ENCODE measurements at regions not wholly inside any gene's neighbourhood (a gene's known extent, or its start where the extent isn't known, plus 50 kb on each side); places are given as distances from the start of the nearest gene placed in this dataset.

- TF ChIP-seq, protein P1, sequence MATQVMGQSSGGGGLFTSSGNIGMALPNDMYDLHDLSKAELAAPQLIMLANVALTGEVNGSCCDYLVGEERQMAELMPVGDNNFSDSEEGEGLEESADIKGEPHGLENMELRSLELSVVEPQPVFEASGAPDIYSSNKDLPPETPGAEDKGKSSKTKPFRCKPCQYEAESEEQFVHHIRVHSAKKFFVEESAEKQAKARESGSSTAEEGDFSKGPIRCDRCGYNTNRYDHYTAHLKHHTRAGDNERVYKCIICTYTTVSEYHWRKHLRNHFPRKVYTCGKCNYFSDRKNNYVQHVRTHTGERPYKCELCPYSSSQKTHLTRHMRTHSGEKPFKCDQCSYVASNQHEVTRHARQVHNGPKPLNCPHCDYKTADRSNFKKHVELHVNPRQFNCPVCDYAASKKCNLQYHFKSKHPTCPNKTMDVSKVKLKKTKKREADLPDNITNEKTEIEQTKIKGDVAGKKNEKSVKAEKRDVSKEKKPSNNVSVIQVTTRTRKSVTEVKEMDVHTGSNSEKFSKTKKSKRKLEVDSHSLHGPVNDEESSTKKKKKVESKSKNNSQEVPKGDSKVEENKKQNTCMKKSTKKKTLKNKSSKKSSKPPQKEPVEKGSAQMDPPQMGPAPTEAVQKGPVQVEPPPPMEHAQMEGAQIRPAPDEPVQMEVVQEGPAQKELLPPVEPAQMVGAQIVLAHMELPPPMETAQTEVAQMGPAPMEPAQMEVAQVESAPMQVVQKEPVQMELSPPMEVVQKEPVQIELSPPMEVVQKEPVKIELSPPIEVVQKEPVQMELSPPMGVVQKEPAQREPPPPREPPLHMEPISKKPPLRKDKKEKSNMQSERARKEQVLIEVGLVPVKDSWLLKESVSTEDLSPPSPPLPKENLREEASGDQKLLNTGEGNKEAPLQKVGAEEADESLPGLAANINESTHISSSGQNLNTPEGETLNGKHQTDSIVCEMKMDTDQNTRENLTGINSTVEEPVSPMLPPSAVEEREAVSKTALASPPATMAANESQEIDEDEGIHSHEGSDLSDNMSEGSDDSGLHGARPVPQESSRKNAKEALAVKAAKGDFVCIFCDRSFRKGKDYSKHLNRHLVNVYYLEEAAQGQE (IDR thresholded peaks at IDR 0.05; ENCODE audit: unreplicated experiment) = no peak
- no peak for TF ChIP-seq NANOG (IDR thresholded peaks at IDR 0.05; ENCODE audit: borderline replicate concordance)
- TF ChIP-seq JUNB (IDR thresholded peaks at IDR 0.05; ENCODE audit: unreplicated experiment) = no peak
- TF ChIP-seq EZH2phosphoT487 (IDR thresholded peaks at IDR 0.05; ENCODE audit: unreplicated experiment) = no peak
- no peak for TF ChIP-seq POLR2AphosphoS5 (IDR thresholded peaks at IDR 0.05; ENCODE audit: low read depth)
These were observed 322.2 kb upstream of the DIO3 start (continued) for GRCh38 chr14:101239065-101239464.

DNA sequence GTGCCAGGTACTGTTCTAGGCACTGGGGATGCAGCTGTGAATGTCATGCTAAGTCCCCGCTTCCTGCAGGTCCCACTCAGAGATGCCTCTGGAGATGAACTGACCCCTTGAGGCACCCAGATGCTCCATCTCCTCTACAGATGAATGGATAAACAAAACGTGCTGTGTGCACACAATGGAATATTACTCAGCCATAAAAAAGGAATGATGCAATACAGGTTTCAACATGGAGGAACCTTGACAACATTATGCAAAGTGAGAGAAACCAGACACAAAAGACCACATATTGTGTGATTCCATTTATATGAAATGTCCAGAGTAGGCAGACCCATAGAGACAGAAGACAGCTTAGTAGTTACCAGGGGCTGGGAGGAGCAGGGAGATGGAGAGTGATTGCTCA is 320.1 kb upstream of the DIO3 start:
- no peak overlapping the region for H3K27ac ChIP-seq (ENCODE audit: low read depth)
- Mint-ChIP-seq H3K9me3 (no peaks in the 10 kb centered on the region; the same call in 2 of the 3 replicates), H3K36me3 (ENCODE audit: low read depth) (no peaks in the 10 kb centered on the region)
- TF ChIP-seq CTCF (conservative IDR thresholded peaks at IDR 0.05; ENCODE audit: low read depth in 2 of 2) (no peak), CREB1 (CRISPR knock-in tag; IDR thresholded peaks at IDR 0.05; ENCODE audit: low read depth) (no peak), ZNF462 (CRISPR knock-in tag; IDR thresholded peaks at IDR 0.05) (no peak), POLR2AphosphoS5 (IDR thresholded peaks at IDR 0.05; ENCODE audit: low read depth) (no peak), NANOG (IDR thresholded peaks at IDR 0.05; ENCODE audit: borderline replicate concordance) (no peak), JUNB (IDR thresholded peaks at IDR 0.05; ENCODE audit: unreplicated experiment) (no peak), EZH2phosphoT487 (IDR thresholded peaks at IDR 0.05; ENCODE audit: unreplicated experiment) (no peak), EZH2 (IDR thresholded peaks at IDR 0.05; ENCODE audit: low read depth, unreplicated experiment) (no peak), ZNF331 (CRISPR knock-in tag; IDR thresholded peaks at IDR 0.05; ENCODE audit: low read depth) (no peak), STAT1 (IDR thresholded peaks at IDR 0.05; ENCODE audit: unreplicated experiment) (no peak), ZNF114 (CRISPR knock-in tag; IDR thresholded peaks at IDR 0.05) (no peak)
- TF ChIP-seq, protein P2, sequence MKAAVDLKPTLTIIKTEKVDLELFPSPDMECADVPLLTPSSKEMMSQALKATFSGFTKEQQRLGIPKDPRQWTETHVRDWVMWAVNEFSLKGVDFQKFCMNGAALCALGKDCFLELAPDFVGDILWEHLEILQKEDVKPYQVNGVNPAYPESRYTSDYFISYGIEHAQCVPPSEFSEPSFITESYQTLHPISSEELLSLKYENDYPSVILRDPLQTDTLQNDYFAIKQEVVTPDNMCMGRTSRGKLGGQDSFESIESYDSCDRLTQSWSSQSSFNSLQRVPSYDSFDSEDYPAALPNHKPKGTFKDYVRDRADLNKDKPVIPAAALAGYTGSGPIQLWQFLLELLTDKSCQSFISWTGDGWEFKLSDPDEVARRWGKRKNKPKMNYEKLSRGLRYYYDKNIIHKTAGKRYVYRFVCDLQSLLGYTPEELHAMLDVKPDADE (IDR thresholded peaks at IDR 0.05) = no peak

More for the DNA sequence above, 320.1 kb upstream of the DIO3 start:
- no peaks in the 10 kb centered on the region for H3K36me3 ChIP-seq (ENCODE audit: insufficient read depth)
- no peaks in the 10 kb centered on the region for H3K9me2 ChIP-seq (ENCODE audit: insufficient read depth)
- H3K4me2 ChIP-seq = no peak overlapping the region
- Mint-ChIP-seq H3K27ac (no peak overlapping the region), H3K27me3 (ENCODE audit: insufficient read depth, low read depth, poor library complexity) (peaks cover 4% of the 10 kb centered on the region), H3K4me1 (peaks cover 7% of the 10 kb centered on the region; the same call in 2 of the 3 replicates), H3K4me3 (no peak overlapping the region)
- no peaks in the 10 kb centered on the region for H3F3A ChIP-seq (replicated peaks; ENCODE audit: low read depth)
- ATAC-seq = no peak
- H3K4me1 ChIP-seq (ENCODE audit: insufficient read depth) = no peaks in the 10 kb centered on the region
- DNase-seq (ENCODE audit: low spot score) = no peak
- H2AFZ ChIP-seq = no peak overlapping the region
- no peaks in the 10 kb centered on the region for H3K27me3 ChIP-seq (ENCODE audit: insufficient read depth)
- H3K4me3 ChIP-seq = no peak overlapping the region
- no peaks in the 10 kb centered on the region for H4K20me1 ChIP-seq (replicated peaks; ENCODE audit: insufficient read depth)
- no peaks in the 10 kb centered on the region for H3K79me2 ChIP-seq (replicated peaks; ENCODE audit: insufficient read depth)
